Globus pallidus (tissue), 1 donor: ENCODE measurements at regions not wholly inside any gene's neighbourhood (a gene's known extent, or its start where the extent isn't known, plus 50 kb on each side); places are given as distances from the start of the nearest gene placed in this dataset.
"Not testable (repeated sequence)": the region's sequence is repeated elsewhere in the genome, so short reads cannot be mapped to it uniquely, and the experiment has no call there.

Source experiments
- DNase-seq: peaks from one replicate; pipeline ENCODE4 v3.0.0-alpha.2; 2015; ENCODE audit warnings: low spot score

GRCh38 chr15:66964111-66964738 lies 101.2 kb upstream of the SMAD3 start:
- DNase-seq = no peak

DNA sequence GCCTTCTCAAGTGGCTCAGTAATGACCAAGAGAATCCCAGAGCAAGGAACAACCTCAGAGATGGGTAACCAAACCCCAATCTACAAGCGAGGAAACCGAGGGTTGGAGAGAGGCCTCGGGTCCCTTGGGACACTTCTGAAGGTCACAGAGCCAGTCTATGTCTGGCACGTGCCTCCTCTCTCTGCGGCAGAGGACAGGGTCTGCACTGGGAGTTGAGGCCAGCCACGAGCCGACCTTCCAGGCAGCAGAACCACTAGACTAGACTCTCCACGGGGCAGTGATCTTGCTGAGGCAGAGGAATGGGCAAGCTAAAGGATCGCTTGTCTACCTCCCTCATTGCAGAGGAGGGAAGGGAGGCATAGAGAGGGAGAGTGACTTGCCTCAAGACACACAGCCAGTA lies 100.6 kb upstream of the SMAD3 start:
- no peak for DNase-seq

DNA sequence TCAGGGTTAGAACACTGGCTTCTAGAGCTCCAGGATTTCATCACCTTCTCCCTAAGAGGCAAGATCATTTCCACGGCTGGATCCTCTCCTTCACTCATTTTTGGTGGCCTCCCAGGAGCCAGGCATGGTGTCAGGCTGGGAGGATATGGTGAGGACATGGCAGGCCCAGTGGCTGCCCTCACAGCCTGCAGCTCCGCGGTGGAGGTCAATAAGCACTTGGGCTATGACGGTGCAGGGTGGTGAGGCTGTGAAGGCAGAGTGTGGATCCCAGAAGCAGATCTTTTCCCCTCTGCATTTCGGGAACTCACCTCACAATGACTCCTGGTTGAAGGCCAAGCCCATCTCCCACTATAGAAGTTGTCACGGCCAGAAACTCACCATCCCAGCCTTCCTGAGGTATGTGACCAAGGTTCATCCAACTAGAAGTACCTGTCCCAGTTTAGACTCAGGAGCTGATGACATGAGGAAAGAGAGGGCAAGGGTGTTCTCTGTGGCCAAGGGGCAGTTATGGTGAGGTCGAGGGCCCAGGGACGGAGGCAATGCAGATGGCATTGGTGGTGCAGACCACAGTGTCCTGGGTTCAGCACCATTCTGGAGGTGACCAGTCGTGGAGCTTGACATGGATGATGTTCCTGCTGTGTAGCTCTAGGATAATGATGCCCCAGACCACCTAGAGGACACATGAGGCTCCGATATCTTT lies 100.1 kb upstream of the SMAD3 start:
- no peak for DNase-seq

DNA sequence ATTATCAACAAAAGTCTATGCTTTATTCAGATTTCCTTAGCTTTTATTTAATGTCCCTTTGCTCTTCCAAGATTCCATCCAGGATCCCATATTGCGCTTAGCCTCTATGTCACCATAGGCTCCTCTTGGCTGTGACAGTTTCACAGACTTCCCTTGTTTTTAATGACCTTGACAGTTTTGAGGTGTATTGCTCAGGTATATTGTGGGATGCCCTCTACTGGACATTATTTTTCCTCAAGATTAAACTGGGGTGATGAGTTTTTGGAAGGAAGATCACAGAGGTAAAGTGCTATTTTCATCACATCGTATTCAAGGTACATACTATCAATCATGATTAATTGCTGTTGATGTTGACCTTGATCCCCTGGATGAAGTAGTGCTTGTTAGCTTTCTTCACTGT lies 99.1 kb upstream of the SMAD3 start:
- DNase-seq = no peak

- DNase-seq = no peak
Observed at GRCh38 chr15:66968806-66969596, 96.4 kb upstream of the SMAD3 start.

GRCh38 chr15:66974131-66974530 lies 91.3 kb upstream of the SMAD3 start:
- DNase-seq = not testable (repeated sequence)

- DNase-seq = not testable (repeated sequence)
Observed at GRCh38 chr15:66976106-66976640, 89.2 kb upstream of the SMAD3 start.

DNA sequence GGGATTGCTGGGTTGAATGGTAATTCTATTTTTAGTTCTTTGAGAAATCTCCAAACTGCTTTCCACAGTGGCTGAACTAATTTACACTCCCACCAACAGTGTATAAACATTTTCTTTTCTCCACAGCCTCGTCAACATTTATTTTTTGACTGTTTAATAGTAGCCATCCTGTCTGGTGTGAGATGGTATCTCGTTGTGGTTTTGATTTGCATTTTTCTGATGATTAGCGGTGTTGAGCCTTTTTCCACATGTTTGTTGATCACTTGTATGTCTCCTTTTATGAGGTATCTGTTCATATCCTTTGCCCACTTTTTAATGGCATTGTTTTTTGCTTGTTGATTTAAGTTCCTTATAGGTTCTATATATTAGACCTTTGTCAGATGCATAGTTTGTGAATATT lies 85.1 kb upstream of the SMAD3 start:
- DNase-seq = not testable (repeated sequence)

- DNase-seq = no peak
Observed at GRCh38 chr15:66981771-66982170, 83.6 kb upstream of the SMAD3 start.

- DNase-seq = no peak
Observed at GRCh38 chr15:66982250-66982649, 83.2 kb upstream of the SMAD3 start.

DNA sequence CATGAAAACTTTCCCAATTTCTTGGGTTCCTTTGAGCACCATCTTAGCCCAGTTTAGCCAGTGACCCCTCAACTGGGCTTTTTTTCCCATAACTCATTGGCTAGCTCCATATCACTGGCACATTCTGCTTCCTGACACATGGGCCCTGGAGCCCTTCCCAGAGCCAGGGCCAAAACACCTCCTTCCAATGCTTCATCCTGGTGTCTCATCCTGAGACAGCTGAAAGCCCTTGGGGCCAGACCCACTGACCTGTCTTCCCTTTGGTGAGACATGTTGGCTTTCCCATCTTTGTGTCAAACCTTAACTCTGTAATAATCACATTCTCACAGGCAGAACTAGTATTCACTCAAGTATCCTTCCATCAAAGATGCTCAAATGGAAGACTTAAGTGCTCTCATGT lies 82.6 kb upstream of the SMAD3 start:
- DNase-seq = no peak

DNA sequence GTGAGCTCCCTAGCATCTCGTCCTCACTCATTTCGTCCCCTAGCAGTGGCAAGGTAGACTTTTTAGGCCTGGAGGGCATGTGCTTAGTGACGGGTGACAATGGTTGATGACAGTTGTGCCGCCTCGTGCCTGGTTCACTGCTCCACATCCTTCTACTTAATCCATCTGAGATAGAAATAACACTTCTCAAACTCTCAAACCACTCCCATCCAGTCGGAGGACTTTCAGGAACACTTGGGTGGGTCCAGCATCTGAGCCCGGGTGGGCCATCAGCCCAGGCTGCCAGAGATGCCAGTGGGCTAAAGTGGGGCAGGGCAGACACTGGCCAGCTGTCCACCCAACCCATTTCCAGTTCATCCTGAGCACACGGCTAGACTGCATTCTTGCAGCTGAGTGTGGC lies 79.7 kb upstream of the SMAD3 start:
- DNase-seq = no peak

DNA sequence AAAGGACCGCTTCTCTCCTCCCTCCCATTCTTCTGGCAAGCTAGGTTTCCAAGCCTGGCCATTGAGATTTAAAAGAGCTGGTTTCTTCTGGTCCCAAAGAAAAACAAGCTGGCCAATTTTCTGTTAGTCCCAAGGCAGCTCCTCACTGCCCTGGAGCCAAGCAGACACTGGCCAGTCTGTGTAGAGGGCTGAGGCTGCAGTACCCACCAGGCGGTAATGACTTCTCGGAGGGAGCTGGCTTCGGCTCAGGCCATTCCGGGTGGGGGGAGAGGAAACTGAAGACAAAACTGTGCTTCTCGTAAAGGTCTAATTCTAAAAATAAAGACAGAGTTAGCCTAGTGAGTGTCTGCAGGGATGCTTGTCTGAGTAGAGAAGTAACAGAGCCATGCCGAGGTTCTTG lies 78.5 kb upstream of the SMAD3 start:
- peak; percentile 33 for DNase-seq

GRCh38 chr15:66993090-66993489 lies 72.3 kb upstream of the SMAD3 start:
- DNase-seq = no peak

- no peak for DNase-seq
Observed at GRCh38 chr15:66993874-66994696, 71.3 kb upstream of the SMAD3 start.

- DNase-seq = no peak
Observed at GRCh38 chr15:66994927-66995656, 70.3 kb upstream of the SMAD3 start.

DNA sequence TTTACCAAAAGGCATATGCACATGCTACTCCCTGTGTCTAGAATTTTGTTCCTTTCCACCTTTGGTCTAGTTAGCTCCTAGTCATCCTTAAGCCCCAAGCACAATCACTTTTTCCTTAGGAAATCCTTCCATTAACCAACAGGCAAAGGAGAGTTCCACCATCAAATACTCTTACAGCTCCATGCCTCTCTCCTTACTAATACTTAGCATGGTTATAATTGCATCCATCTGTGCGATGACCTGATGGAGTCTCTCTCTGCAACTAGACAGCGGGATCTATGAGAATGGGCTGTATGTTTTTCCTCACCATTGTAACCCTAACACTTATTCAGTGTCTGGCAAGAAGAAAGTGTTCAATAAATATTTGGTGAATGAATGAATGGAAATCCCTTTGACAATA lies 69.3 kb upstream of the SMAD3 start:
- no peak for DNase-seq

DNA sequence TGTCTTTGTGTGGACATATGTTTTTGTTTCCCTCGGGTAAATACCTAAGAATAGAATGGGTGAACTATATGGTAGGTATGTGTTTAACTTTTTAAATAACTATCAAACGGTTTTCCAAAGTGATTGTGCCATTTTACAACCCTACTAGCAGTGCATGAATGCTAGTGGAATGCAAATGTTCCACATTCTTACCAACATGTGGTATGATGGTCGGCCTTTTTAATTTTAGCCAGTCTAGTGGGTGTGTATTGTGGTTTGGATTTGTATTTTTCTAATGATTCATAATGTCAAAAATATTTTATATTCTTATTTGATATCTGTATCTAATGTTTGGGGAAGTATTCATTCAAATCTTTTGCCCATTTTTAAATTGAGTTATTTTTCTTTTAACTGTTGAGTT lies 68.2 kb upstream of the SMAD3 start:
- no peak for DNase-seq

- DNase-seq = not testable (repeated sequence)
Observed at GRCh38 chr15:66998234-66998633, 67.2 kb upstream of the SMAD3 start.

DNA sequence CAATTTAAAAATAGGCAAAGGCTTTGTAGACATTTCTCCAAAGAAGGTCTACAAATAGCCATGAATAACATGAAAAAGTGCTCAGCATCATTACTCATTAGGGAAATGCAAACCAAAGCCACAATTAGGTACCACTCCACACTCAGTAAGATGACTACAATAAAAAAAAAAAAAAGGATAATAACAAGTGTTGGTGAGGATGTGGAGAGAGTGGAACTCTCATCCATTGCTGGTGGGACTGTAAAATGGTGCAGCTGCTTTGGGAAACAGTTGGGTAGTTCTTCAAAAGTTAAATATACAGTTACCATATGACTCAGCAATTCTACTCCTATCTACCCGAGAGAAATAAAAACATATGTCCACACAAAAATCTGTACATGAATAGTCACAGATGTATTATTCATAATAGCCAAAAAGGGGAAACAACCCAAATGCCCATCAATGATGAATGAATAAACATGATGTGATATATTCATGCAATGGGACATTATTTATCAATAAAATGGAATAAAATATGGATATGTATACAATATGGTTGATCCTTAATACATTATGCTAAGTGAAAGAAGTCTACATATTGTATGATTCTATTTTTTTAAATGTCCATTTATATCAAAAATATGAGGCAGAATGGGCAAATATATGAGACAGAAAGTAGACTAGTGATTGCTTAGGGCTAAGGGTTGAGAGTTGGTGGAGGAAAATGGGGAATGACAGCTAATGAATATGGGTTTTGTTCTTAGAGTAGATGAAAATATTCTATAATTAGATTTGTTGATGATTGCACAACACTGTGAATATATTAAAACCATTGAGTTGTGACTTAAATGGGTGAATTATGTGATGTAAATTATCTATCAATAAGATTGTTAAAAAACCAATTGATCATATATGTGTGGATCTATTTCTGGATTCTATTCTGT lies 66.1 kb upstream of the SMAD3 start:
- DNase-seq = no peak
